22Rv1 (cell line): ENCODE measurements at regions not wholly inside any gene's neighbourhood (a gene's known extent, or its start where the extent isn't known, plus 50 kb on each side); places are given as distances from the start of the nearest gene placed in this dataset.
"Not testable (repeated sequence)": the region's sequence is repeated elsewhere in the genome, so short reads cannot be mapped to it uniquely, and the experiment has no call there.

Experiments used
- H3K27ac ChIP-seq: fragments of 450-650 bp; 2 replicates; pipeline ENCODE4 v1.5.1; 2017

DNA sequence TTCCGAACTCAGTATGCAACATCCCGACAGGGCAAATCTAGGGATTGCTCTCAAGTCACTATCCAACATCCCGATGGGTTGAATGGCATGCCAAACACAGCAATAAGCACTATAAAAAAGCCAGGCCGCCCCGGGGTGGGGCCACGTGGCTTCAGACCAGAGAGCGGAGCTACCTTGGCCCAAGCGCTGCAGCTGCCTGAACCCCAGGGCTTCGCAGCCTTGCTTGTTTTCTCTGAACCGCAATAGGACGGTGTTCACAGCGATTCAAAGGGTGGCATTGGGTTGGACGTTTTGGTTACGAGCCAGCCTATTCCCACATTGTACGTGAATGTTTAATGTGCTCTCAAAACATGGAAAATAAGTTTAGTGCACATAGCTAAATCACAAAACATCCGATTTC, 161.0 kb downstream of the SYT15 start:
- H3K27ac ChIP-seq, result not testable (repeated sequence)

DNA sequence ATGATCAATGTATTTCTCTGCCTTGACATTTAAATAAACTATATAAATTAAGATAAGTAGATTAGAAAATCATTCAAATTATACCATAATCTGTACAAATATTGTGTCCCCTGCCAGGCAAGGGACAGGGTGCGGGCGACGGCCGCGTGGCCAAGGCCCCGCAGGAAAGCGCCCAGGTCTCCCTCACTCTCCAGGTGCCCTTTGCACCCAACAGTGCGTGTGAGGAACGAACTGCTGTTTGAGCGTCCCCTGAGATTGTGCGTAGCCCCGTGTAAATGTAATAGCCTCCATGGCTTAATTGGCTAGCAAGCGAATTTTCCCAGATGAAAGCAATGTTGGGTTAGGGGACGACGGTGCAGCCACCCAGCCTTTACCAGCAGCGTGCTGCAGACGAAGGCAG, 161.4 kb downstream of the SYT15 start:
- H3K27ac ChIP-seq, result not testable (repeated sequence)

GRCh38 chr10:46749003-46749402, 162.2 kb upstream of the PTPN20 start:
- not testable (repeated sequence) for H3K27ac ChIP-seq

DNA sequence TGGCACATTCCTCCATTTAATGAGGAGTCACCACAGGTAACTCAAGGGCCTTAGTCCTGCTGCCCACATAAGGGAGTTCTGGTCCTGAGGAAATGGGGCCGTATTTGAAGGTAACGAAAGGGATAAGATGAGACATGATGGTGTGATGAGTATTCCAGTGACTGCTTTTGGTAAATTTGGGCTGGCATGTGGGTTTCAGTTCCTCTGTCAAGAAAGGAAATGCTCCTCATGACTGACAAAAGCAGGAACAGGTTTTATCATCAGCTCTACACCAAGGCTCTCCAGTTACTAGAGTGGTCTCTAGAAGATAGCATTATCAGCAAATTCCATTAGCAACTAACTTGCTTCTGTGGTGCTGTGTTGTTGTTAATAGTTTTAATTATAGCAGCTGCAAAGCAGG, 161.8 kb upstream of the PTPN20 start:
- H3K27ac ChIP-seq, result not testable (repeated sequence)

DNA sequence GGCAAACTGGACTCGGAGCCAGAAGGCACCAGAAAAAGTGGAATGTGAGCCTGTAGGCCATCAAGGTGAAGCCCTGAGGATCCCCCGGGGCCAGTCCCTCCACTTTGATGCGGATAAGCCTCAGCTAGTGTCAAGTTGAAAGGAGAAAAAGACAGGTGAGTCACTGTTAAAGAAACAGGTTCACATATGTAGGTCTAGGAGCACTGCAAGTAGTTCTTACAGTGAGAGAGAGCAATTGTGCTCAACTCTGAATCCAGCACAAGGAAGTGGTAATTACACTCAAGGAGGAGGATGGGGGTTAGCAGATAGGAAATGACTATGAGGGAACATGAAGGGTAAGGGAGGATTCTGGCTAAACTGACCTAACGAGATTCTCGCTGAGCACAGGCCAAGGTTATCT, 157.5 kb upstream of the PTPN20 start:
- H3K27ac ChIP-seq, result not testable (repeated sequence)

DNA sequence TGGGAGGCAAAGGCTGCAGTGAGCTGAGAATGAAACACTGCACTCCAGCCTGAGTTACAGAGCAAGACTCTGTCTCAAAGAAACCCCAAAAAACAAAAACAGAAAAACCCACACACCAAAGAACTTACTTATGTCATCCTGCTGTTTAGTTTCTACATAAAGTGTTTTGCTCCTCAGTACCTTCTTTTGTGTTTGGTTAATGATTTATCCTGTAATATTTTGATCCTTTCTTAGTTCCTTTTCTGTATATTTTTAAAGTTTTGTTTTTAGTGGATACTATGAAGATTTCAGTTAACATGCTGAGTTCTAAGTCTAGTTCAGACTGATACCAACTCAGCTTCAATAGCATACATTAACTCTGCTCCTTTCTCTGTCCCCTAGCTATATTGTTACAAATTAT, 149.8 kb upstream of the PTPN20 start:
- not testable (repeated sequence) for H3K27ac ChIP-seq

GRCh38 chr10:46768515-46769291, 142.5 kb upstream of the PTPN20 start:
- not testable (repeated sequence) for H3K27ac ChIP-seq

GRCh38 chr10:46773178-46773896, 137.9 kb upstream of the PTPN20 start:
- H3K27ac ChIP-seq, result not testable (repeated sequence)

DNA sequence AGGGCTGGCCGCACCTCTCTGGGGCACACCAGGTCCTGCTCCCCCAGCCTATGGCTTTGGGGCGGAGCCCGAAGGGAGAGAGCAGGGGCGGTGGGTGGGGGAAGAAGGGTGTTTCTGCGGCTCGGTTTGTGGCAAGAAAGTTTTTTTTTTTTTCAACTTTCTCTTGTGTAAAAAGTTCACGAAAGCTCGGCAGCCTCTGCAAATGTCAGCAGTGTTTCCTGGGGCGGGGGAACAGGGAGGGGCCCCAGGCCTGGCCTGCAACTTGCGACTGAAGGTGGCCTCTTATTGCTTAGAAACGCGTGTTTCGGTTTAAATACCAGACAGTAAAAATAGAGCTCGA, 137.4 kb upstream of the PTPN20 start:
- H3K27ac ChIP-seq, result not testable (repeated sequence)

DNA sequence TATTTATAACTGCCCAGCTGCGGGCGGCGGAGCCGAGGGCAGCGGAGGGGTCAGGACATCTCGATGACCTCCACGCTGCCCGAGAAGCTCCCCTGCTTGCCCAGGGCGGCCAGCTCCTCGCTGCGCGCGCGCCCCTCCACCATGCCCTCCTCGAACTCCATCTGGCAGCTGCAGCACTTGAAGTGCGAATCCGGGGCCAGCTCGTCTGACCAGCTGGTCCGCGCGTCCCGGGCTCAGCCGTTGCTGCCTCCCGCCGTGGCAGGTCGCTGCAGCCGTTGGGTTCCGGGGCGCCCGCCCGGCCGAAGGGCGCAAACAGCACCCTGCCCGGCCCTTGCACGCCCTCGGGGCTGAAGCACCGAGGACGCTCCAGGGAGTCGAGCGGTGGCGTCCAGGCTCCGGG, 136.9 kb upstream of the PTPN20 start:
- not testable (repeated sequence) for H3K27ac ChIP-seq

DNA sequence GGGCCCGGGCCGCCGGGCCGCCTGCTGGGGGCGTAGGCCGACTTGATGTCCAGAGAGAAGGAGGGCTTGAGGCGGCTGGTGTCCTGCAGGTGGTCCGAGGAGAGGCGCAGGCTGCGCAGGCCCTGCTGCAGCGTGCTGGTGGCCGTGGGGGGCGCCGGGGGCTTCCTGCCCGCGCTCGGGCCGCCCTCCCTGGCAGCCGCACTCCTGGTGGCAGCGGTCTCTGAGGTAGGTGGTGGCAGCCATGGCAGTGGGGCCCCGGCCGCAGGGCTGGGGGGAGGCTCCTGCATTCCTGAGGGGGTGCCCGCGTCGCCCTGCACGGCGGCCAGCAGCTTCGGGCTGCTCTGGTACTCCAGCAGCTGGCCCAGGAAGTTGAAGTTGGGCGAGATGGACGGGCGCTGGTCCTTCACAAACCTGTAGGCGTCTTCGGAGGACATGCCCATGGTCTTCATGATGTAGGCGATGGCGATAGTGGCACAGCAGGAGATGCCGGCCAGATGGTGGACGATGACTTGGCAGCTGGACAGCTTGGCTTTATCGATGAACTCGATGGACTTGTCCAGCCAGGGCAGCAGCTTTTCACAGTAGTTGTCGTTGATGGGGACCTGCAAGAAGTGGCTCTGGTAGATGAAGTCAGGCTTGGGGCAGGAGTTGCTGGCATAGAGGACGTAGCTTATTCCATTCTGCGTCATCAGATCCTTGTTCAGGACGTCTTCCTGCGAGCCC, 136.1 kb upstream of the PTPN20 start:
- not testable (repeated sequence) for H3K27ac ChIP-seq

GRCh38 chr10:46775668-46776059, 135.6 kb upstream of the PTPN20 start:
- H3K27ac ChIP-seq, result not testable (repeated sequence)

DNA sequence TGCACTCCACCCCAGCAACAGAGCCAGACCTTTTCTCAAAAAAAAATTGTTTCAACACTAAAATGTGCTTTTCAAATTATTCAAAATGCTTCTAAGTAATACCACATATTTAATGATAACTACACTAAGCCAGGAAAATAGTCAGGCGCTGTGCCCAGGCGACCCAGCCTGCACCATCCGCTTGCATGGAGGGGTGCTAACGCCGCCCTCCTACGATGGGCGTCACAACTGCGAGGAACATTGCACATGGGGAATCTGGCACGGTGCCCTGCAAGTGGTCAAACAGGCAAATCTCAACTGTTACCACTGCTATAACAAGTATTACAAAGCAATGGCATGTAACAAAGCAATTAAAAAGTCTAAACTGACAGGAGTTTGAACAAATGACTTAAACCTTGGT, 131.7 kb upstream of the PTPN20 start:
- not testable (repeated sequence) for H3K27ac ChIP-seq

- H3K27ac ChIP-seq, result not testable (repeated sequence)
These were observed 131.1 kb upstream of the PTPN20 start for GRCh38 chr10:46780164-46780563.

DNA sequence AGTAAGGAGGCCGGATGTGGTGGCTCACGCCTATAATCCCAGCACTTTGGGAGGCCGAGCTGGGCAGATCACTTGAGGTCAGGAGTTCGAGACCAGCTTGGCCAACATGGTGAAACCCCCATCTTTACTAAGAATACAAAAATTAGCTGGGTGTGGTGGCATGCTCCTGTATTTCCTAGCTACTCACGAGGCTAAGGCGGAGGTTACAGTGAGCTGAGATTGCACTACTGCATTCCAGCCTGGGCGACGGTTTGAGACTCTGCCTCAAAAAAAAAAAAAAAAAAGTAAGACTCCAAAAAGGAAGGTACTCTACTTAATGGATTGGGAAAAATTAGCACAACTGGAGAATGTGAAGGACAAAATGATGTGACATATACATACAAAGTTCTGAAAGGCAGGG, 130.2 kb upstream of the PTPN20 start:
- H3K27ac ChIP-seq, result not testable (repeated sequence)

DNA sequence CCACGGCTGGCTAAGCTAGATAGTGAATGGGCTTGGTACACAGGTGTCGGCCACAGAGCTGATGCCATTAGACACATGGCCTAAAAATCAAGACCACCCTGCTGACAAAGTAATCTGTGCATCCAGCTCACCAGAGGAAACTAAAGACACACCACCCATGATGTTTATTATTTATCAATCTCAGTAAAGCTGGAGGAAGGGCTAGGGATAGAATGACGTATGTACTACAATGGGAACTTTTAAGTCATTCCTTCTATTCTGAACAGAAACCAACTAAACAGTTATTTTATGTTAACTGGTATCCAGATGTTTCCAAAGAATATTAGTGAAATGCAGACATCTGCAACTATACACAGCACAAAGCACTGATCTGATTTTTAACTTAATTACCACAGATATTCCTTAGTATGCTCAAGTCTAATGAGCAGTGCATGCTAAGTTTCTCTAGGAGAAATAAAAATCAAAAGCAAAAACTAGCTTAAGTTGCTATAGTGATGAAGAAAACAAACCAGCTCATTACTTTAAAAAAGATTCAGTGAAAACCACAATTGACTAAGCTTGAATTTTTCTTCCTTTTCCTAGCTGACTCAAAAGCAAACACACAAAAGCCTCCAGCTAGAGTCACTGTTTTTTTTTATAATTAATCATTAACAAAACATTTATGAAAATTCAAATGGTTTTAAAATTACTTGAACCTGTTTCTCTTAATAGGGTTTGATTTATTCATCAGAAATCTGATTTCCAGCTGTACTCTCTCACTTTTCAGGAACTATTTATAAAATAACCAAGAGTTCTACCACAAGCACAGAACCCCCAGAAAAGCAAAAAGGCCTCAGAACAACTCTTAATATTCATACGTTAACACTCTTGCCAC, 129.0 kb upstream of the PTPN20 start:
- peak overlapping the region; percentile 43 for H3K27ac ChIP-seq

- H3K27ac ChIP-seq, result not testable (repeated sequence)
These were observed 126.6 kb upstream of the PTPN20 start for GRCh38 chr10:46784665-46785064.

GRCh38 chr10:46786125-46786517, 125.1 kb upstream of the PTPN20 start:
- H3K27ac ChIP-seq, result peak overlapping the region; percentile 67

DNA sequence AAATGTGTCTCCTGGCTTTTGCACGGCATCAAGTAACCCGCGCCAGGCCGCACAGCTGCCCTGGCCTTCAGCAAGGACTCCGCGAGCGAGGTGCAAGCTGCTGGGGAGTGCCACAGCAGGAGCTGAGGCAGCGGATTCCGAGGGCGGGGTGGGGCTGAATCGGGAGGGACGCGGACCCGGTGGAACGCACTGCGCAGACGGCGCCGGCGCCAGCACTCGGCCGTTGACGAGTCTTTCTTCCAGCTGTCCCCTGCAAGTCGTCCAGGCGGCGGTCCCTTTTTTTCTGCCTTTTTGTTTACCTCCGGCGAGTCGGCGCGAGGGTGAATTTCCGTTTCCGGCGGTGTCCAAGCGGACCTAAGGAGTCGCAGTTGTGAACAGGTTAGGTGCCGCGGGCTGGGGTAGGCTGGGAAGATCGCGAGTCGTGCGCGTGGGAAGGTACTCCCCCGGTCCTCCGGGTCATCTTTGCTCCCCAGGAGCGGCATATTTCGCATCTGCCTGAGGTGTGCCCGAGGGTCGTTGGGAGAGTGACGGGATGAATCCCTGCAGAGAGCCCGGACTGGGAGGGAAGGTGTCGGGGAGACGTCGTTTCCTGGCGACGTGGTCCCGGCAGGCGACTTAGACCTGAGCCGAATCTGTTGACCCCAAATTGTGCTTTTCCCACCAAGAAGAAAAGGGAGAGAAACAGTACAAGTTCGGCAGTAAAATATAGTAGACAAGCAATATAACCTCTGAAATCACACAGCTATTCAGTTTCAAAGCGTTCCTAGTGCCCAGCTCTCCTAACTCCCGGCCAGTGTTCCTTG, 124.5 kb upstream of the PTPN20 start:
- H3K27ac ChIP-seq, result peak overlapping the region; percentile 67
